Activated T-cell treated with anti-CD3 and anti-CD28 coated beads, Interleukin-2, amount 50 U/mL, for 48 hours (primary cell): ENCODE measurements at regions not wholly inside any gene's neighbourhood (a gene's known extent, or its start where the extent isn't known, plus 50 kb on each side); places are given as distances from the start of the nearest gene placed in this dataset.
"Not testable (repeated sequence)": the region's sequence is repeated elsewhere in the genome, so short reads cannot be mapped to it uniquely, and the experiment has no call there.

Experiments
- DNase-seq, 2 experiments: peaks; one replicate each; pipeline ENCODE4 v3.0.0-alpha.2; 2020

- no peak for DNase-seq
These were observed 1311.3 kb upstream of the TMEFF2 start for GRCh38 chr2:193506035-193506434.

- no peak for DNase-seq
These were observed 1310.9 kb upstream of the TMEFF2 start for GRCh38 chr2:193505620-193506019.

- DNase-seq, result no peak
These were observed 1307.8 kb upstream of the TMEFF2 start for GRCh38 chr2:193502363-193503035.

DNA sequence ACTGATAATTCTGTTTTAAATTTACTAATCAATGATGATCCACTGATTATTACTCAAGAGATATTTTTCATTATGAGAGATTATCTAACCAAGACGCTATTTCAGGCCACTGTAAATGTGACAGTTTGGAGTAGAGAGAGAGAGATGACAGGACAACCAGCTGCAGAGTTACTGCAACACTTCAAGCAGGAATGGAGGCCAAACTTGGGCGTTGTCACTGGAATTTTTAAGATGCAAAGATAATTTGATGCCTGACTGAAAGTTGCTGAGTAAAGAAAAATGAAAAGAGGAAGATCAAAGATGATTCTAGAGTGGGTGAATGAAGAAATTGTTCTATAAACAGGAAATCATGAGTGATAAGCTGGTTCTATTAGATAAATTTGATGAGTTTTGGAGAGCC lies 1302.1 kb upstream of the TMEFF2 start:
- DNase-seq, result no peak

DNA sequence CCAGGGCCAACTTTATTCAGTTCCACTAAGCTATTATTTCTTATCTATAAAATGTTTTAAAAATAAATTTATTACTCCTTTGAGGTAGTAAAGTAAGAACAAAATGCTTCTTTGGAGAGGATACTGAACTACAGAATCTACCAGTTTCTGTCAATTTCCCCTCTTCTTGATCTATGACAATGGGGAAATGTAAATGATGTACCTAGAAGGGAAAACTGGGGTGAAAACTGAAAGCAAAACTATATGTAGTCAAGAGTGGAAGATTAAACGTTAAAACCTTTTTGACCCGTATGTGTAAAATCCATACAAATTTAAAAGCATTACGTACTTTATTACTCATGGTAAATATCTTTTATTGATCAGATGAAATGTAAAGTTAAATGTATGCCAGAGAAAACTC lies 1287.8 kb upstream of the TMEFF2 start:
- no peak for DNase-seq

- no peak for DNase-seq
These were observed 1285.5 kb upstream of the TMEFF2 start for GRCh38 chr2:193480187-193480586.

DNA sequence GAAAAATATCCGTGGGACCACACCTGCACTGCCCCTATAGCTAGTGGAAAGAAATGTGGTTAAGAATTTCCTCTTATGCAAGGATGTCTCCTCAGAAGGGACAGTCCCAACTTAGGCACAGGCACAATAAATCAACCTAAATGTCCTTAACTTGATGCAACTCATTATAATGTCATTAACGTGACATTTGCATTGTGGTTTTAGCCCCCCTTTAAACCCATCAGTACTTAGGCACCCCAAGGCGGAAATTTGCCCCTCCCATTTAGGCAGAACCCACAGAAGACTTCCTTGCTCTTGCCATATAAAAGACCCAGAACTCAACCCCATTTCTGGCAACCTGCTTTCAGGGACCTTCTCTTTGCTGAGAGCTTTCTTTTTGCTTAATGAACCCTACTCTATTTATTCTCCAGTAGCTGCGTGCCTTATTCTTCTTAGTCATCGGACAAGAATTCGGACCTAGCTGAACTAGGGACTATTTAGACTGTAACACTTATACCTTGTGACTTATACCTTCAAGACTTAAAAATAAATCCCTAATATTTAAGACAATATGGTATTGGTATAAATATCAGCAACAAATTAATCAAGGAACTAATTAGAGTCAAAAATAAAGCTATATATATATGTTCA lies 1281.6 kb upstream of the TMEFF2 start:
- no peak for DNase-seq

DNA sequence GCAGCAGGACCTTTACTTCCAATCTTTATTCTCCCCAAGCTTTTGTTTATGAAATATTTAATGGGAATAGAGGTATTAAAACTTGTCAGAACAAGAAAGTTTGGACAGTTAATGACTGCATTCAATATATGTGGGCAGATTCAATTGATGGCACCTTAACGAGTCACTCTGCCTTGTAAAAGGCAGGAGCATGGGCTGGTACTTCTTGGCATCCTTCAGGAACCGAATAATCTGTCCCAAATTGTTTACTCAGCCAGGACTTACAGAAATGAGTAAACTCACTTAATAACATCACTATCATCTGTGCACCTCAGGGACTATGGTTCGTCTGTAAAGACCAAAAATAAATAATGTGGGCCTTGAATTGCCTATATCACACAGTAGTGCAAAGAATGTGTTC lies 1280.3 kb upstream of the TMEFF2 start:
- no peak for DNase-seq

GRCh38 chr2:193469251-193469650 lies 1274.5 kb upstream of the TMEFF2 start:
- DNase-seq, result no peak

GRCh38 chr2:193467276-193467987 lies 1272.7 kb upstream of the TMEFF2 start:
- no peak for DNase-seq

DNA sequence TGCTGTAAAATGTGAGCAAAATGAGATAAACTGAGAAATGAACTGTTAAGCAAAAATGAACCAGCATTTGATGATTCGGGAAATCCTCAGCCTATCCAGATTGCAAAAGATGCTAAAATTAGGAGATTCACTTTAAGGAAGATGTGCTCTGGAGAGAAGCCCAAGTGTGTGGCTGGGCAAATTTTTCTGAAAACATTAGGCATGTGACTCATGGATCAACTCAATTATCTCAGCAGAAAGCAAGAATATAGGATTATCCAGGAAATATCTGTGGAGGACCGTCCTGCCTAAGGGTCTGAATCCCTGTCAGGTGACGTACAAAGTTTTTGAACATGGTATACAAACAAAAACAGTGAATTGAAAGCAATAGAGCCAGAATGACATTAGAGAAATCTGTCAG lies 1268.3 kb upstream of the TMEFF2 start:
- DNase-seq, result no peak

GRCh38 chr2:193462411-193462810 lies 1267.7 kb upstream of the TMEFF2 start:
- DNase-seq, result no peak

DNA sequence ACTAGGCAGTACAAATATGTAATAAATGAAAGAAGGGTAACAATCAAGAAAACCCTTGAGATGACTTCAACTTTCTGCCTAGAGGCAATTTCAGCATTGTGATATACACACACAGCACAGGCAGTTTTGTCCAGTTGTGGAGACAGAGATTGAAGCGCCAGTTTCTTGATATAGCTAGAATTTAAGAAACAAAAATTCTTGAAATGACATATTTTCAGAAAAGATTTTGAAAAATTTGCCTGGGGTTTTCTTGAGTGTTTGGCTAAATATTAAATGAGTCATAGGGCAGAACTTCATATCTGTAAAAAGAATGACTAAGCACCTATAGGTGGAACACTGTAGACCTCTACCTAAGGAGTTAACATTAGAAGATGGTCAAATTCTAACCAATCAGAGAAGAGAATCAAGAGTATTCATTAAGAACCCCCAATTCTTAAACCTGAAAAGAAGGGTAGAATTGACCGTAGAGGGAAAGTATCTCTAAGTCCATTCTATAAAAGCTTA lies 1266.8 kb upstream of the TMEFF2 start:
- no peak for DNase-seq

- no peak for DNase-seq
These were observed 1252.2 kb upstream of the TMEFF2 start for GRCh38 chr2:193446967-193447366.

DNA sequence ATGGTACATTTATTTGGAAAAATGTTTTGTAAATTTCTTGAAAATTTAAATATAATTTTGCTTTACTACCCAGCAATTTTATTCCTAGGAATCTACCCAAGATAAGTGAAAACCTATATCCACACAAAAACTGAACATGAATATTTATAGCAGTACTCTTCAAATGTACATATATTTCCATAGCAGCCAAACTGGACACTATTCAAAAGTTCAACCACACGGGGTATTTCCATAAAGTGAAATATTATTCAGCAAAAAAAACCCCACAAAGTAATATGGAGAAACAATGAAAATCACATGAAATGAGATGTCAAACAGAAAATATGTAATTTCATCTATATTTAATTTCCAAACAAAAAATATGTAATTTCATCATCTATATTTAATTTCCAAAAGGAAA lies 1247.6 kb upstream of the TMEFF2 start:
- DNase-seq, result no peak

GRCh38 chr2:193428336-193428818 lies 1233.6 kb upstream of the TMEFF2 start:
- no peak for DNase-seq

GRCh38 chr2:193412368-193412767 lies 1217.6 kb upstream of the TMEFF2 start:
- not testable (repeated sequence) for DNase-seq

GRCh38 chr2:193409951-193410350 lies 1215.2 kb upstream of the TMEFF2 start:
- no peak for DNase-seq

DNA sequence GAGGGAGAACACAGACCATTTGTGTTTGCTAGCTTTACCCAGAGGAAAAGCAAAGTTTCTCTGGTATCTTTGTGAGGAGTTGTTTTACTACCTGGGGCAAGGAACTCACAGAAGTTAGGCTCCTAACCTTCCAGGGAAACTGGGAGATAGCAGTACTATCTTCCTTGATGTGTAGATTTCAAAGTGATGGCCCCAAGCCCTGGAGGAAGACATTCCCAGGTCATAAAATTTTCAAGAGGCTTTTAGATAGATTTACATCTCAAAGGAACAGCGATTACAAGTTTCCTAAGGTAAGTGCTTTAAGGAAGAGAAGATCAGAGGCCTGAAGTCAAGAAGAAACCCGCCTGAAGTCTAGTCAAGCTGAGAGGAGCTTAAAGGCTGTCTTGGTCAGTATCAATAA lies 1187.8 kb upstream of the TMEFF2 start:
- no peak for DNase-seq

- no peak for DNase-seq
These were observed 1183.1 kb upstream of the TMEFF2 start for GRCh38 chr2:193377789-193378188.

- no peak for DNase-seq
These were observed 1178.4 kb upstream of the TMEFF2 start for GRCh38 chr2:193373120-193373519.

DNA sequence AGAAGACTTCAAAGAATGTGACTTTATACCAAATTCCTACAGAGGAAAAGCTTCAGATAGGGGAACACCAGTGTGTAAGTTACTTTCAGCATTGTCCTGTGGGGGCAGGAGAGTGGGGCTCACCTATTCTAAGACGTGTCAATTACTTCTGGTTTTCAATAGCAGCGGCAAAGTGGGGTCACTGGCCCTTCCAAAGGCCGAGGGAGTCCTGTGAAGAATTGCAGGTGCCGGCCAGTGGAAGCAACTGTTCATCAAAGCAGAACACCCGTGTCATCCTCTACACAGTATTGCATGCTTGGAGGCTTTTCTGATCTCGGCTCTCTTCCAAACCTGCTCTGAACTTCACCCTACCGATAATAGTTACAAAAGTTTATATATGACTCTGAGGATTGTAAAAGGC lies 1176.5 kb upstream of the TMEFF2 start:
- DNase-seq, result no peak

GRCh38 chr2:193368615-193369014 lies 1173.9 kb upstream of the TMEFF2 start:
- no peak for DNase-seq

DNA sequence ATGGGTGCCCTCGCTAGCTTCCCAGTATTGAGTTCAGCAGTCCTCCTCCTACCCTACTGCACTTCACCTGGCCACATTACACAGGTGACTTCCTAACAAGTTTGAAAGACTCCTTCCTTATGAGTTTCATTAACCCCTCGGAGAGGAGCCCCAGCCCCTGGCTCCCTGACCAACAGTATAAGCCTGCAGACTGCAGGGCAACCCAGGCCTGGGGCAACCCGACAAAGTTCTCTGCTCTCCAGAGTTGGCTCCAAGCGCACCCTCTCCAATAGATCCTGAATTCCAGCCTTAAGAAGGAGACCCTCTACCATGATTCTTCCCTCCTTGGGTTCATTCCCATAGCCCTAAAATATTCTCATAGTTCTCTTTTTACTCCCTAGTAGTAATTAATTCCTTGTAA lies 1162.8 kb upstream of the TMEFF2 start:
- DNase-seq, result no peak
